ENCODE measurements at regions not wholly inside any gene's neighbourhood (a gene's known extent, or its start where the extent isn't known, plus 50 kb on each side); places are given as distances from the start of the nearest gene placed in this dataset.

DNA sequence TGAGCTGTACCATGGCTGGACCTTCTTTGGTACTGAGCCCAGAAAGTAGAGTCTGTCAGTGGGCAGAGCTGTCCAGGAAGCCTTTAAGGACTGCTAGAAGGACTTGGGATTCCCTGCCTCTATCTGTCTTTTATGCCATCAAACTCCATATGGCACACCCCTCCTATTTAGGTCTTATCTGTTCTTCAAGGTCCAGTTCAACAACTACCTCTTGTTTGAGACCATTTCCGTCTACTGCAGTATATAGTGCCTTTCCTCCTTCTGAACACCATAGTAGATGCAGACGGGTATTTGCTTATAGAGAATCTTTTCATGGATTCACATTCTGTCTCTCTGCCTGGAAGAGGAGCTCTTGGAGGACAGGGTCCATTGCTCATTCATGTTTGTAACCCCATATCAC lies 146.1 kb upstream of the IL1RAPL2 start:
- H3K4me3 ChIP-seq (ENCODE audit: low read depth, low read length): no peak overlapping the region
- DNase-seq (ENCODE audit: low read depth, low spot score): no peak
- TF ChIP-seq, protein P1, sequence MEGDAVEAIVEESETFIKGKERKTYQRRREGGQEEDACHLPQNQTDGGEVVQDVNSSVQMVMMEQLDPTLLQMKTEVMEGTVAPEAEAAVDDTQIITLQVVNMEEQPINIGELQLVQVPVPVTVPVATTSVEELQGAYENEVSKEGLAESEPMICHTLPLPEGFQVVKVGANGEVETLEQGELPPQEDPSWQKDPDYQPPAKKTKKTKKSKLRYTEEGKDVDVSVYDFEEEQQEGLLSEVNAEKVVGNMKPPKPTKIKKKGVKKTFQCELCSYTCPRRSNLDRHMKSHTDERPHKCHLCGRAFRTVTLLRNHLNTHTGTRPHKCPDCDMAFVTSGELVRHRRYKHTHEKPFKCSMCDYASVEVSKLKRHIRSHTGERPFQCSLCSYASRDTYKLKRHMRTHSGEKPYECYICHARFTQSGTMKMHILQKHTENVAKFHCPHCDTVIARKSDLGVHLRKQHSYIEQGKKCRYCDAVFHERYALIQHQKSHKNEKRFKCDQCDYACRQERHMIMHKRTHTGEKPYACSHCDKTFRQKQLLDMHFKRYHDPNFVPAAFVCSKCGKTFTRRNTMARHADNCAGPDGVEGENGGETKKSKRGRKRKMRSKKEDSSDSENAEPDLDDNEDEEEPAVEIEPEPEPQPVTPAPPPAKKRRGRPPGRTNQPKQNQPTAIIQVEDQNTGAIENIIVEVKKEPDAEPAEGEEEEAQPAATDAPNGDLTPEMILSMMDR (IDR thresholded peaks at IDR 0.05; ENCODE audit: insufficient read depth, low read length, missing control alignments): no peak
- POLR2A ChIA-PET: no interaction called here
- CTCF ChIA-PET: no interaction called here

DNA sequence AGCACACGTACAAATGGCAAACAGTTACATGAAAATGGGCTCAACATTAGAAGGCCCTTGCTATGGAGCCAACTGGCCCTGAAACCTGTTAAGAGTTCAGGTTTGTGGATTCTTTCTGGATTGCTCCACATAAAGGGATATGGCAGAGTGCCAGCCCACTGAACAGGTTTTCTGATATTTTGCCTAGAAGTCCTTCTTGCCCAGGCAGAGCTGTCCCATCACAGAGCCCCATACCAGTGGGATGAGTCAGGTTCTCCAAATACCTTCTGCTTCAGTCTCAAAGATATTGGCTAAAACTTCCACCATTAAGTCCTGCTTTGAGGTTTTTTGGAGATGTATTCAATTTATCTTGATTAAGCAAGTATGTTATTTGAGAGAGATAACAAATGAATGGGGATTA lies 146.8 kb upstream of the IL1RAPL2 start:
- ChIA-PET CTCF (no interaction called here), POLR2A (no interaction called here)
- H3K4me3 ChIP-seq (ENCODE audit: low read depth, low read length): no peak overlapping the region
- TF ChIP-seq, protein P1 (IDR thresholded peaks at IDR 0.05; ENCODE audit: insufficient read depth, low read length, missing control alignments): no peak
- DNase-seq (ENCODE audit: low read depth, low spot score): no peak

DNA sequence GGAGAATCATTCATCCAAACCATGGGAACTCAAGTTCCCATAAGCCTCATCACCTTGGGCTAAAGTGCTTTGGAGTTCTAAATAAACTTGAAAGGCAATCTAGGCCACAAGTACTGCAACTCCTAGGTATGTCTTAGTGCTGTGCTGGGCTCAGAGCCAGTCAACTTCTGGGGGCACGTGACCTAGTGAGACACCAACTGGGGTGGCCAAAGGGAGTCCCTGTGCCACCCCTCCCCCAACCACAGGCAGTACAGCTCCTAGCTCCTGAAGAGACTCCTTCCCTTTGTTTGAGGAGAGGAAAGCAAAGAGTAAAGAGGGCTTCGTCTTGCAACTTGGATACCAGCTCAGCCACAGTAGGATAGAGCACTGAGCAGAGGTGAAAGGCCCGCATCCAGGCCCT lies 154.2 kb upstream of the IL1RAPL2 start:
- no peak overlapping the region for H3K4me3 ChIP-seq (ENCODE audit: low read depth, low read length)
- CTCF ChIA-PET: no interaction called here
- TF ChIP-seq, protein P1 (IDR thresholded peaks at IDR 0.05; ENCODE audit: insufficient read depth, low read length, missing control alignments): no peak
- POLR2A ChIA-PET: no interaction called here
- no peak for DNase-seq (ENCODE audit: low read depth, low spot score)

DNA sequence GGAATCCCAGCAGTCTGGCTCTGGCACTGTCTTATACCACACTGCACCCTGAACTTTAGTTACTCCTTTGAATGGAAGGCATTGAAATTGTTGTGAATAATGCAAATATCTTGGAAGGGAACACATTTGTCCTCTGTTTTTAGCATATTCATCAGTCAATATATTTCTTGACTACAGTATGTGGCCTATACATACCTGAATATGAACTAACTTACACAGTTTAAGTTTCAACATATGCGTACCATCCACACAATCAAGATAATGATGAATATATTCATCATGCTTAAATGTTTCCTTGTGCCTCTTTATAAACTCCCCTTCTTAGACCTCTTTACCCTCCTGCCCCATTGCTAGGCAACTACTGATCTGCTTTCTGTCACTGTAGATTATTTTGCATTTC lies 145.7 kb upstream of the ESX1 start:
- H3K4me3 ChIP-seq (ENCODE audit: low read depth, low read length): no peak overlapping the region
- no peak for DNase-seq (ENCODE audit: low read depth, low spot score)

DNA sequence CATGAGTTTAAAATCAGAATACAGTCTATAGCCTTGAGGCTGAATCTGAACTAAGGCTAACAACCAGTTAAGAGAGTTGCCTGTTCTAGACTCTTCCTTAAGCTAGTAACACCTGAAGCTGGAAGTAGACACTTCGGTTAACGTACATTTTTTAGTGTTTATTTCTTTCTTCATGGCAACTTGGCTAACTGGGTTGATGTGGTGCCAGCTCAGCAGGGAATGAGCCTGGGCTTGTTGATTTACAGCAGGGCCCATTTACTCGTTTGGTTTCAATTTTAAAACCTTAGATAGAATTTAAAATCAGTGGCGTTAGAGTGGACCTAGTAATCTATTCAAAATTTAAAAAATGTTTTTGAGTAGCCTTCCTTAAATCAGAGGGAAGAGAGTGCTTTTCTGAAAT lies 137.6 kb upstream of the ESX1 start:
- no peak for DNase-seq (ENCODE audit: low read depth, low spot score)
- POLR2A ChIA-PET: no interaction called here
- TF ChIP-seq, protein P1 (IDR thresholded peaks at IDR 0.05; ENCODE audit: insufficient read depth, low read length, missing control alignments): no peak
- CTCF ChIA-PET: no interaction called here
- H3K4me3 ChIP-seq (ENCODE audit: low read depth, low read length): no peak overlapping the region

More for the DNA sequence above, 145.7 kb upstream of the ESX1 start:
- ChIA-PET CTCF (no interaction called here), POLR2A (no interaction called here)
- TF ChIP-seq, protein P1 (IDR thresholded peaks at IDR 0.05; ENCODE audit: insufficient read depth, low read length, missing control alignments): no peak

DNA sequence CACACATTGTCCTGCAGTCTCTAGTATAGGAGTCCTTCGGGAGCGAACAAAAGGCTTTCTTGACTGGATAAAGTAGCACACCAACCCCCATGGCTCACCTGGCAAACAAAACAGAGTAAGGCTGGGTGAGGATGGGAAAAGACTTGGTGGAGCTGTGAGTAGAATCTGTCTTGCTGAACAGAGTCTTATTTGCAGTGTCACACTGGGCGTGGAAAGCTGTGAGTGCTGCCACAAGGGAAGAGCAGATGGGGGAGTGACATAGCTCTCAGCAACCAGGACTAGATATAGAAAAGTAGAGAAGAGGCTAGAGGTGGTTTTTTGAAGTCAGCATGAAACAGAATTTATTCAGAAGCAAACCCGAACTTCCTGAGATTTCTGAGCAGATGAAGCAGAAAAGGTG lies 137.2 kb upstream of the ESX1 start:
- ChIA-PET POLR2A (no interaction called here), CTCF (no interaction called here)
- TF ChIP-seq, protein P1 (IDR thresholded peaks at IDR 0.05; ENCODE audit: insufficient read depth, low read length, missing control alignments): no peak
- no peak overlapping the region for H3K4me3 ChIP-seq (ENCODE audit: low read depth, low read length)
- no peak for DNase-seq (ENCODE audit: low read depth, low spot score)

Measured in AG04449 (cell line).